ENCODE measurements at regions not wholly inside any gene's neighbourhood (a gene's known extent, or its start where the extent isn't known, plus 50 kb on each side); places are given as distances from the start of the nearest gene placed in this dataset.
"Not testable (repeated sequence)": the region's sequence is repeated elsewhere in the genome, so short reads cannot be mapped to it uniquely, and the experiment has no call there.

GRCh38 chr2:184326066-184326465, 272.3 kb upstream of the ZNF804A start:
- no peak overlapping the region for H2BK5ac ChIP-seq (ENCODE audit: low read length)
- H3K4me3 ChIP-seq (ENCODE audit: low read length): no peak overlapping the region
- WGBS (ENCODE audit: extremely low coverage, insufficient coverage, low lambda C conversion rate): no CpG with 5 or more reads among the region's 2 CpGs
- H3K79me1 ChIP-seq (ENCODE audit: low read length): no peaks in the 10 kb centered on the region
- no peak overlapping the region for H3K18ac ChIP-seq (ENCODE audit: low read length)
- no peaks in the 10 kb centered on the region for H3K79me2 ChIP-seq (ENCODE audit: control insufficient read depth, insufficient read depth, low read length)
- no peak overlapping the region for H3K27ac ChIP-seq (ENCODE audit: low read depth, low read length)
- H3K4me2 ChIP-seq (ENCODE audit: low read length): no peak overlapping the region
- H3K36me3 ChIP-seq (ENCODE audit: control insufficient read depth, insufficient read depth, low read length): no peaks in the 10 kb centered on the region
- H3K56ac ChIP-seq (ENCODE audit: low read length): no peak overlapping the region
- no peak overlapping the region for H3K23ac ChIP-seq (ENCODE audit: low read length)
- H4K8ac ChIP-seq (ENCODE audit: low read depth, low read length): no peak overlapping the region
- no peak overlapping the region for H3K9ac ChIP-seq (ENCODE audit: low read length)
- H3K4ac ChIP-seq (ENCODE audit: low read depth, low read length): no peak overlapping the region
- H4K5ac ChIP-seq (ENCODE audit: low read length): no peak overlapping the region
- no peak overlapping the region for H2BK15ac ChIP-seq (replicated peaks; ENCODE audit: low read depth)
- no peak overlapping the region for H2BK120ac ChIP-seq (ENCODE audit: low read depth, low read length)
- no peak overlapping the region for H2AK5ac ChIP-seq (ENCODE audit: low read length)
- no peaks in the 10 kb centered on the region for H3K4me1 ChIP-seq (ENCODE audit: control insufficient read depth, low read depth, low read length)
- DNase-seq: no peak
- no peaks in the 10 kb centered on the region for H3K27me3 ChIP-seq (ENCODE audit: insufficient read depth, low read length, poor library complexity)

GRCh38 chr2:184327805-184328204, 270.5 kb upstream of the ZNF804A start:
- not testable (repeated sequence) for H3K4me2 ChIP-seq (ENCODE audit: low read length); H4K5ac ChIP-seq (ENCODE audit: low read length); H3K9ac ChIP-seq (ENCODE audit: low read length); H2BK5ac ChIP-seq (ENCODE audit: low read length); H4K8ac ChIP-seq (ENCODE audit: low read depth, low read length); H3K4ac ChIP-seq (ENCODE audit: low read depth, low read length); H2BK15ac ChIP-seq (replicated peaks; ENCODE audit: low read depth); H3K18ac ChIP-seq (ENCODE audit: low read length); DNase-seq; H3K79me1 ChIP-seq (ENCODE audit: low read length); H3K4me3 ChIP-seq (ENCODE audit: low read length); H3K56ac ChIP-seq (ENCODE audit: low read length); H2AK5ac ChIP-seq (ENCODE audit: low read length); H2BK120ac ChIP-seq (ENCODE audit: low read depth, low read length); H3K36me3 ChIP-seq (ENCODE audit: control insufficient read depth, insufficient read depth, low read length); H3K4me1 ChIP-seq (ENCODE audit: control insufficient read depth, low read depth, low read length); H3K23ac ChIP-seq (ENCODE audit: low read length); H3K27ac ChIP-seq (ENCODE audit: low read depth, low read length); H3K79me2 ChIP-seq (ENCODE audit: control insufficient read depth, insufficient read depth, low read length); H3K27me3 ChIP-seq (ENCODE audit: insufficient read depth, low read length, poor library complexity)
- WGBS (ENCODE audit: extremely low coverage, insufficient coverage, low lambda C conversion rate): no CpG with 5 or more reads among the region's 30 CpGs

- H3K23ac ChIP-seq (ENCODE audit: low read length); H2BK15ac ChIP-seq (replicated peaks; ENCODE audit: low read depth); H3K4ac ChIP-seq (ENCODE audit: low read depth, low read length); H2AK5ac ChIP-seq (ENCODE audit: low read length); H3K36me3 ChIP-seq (ENCODE audit: control insufficient read depth, insufficient read depth, low read length); H3K79me1 ChIP-seq (ENCODE audit: low read length); H3K9ac ChIP-seq (ENCODE audit: low read length); DNase-seq; H4K8ac ChIP-seq (ENCODE audit: low read depth, low read length); H3K27me3 ChIP-seq (ENCODE audit: insufficient read depth, low read length, poor library complexity); H3K4me1 ChIP-seq (ENCODE audit: control insufficient read depth, low read depth, low read length); H2BK5ac ChIP-seq (ENCODE audit: low read length); H3K4me2 ChIP-seq (ENCODE audit: low read length); H4K5ac ChIP-seq (ENCODE audit: low read length); H3K4me3 ChIP-seq (ENCODE audit: low read length); H3K18ac ChIP-seq (ENCODE audit: low read length); H3K56ac ChIP-seq (ENCODE audit: low read length); H2BK120ac ChIP-seq (ENCODE audit: low read depth, low read length); H3K27ac ChIP-seq (ENCODE audit: low read depth, low read length); H3K79me2 ChIP-seq (ENCODE audit: control insufficient read depth, insufficient read depth, low read length): not testable (repeated sequence)
- no CpG with 5 or more reads among the region's 18 CpGs for WGBS (ENCODE audit: extremely low coverage, insufficient coverage, low lambda C conversion rate)
Measured at GRCh38 chr2:184330561-184330960, 267.8 kb upstream of the ZNF804A start.

GRCh38 chr2:184336688-184337087, 261.6 kb upstream of the ZNF804A start:
- Histone ChIP-seq H4K8ac (ENCODE audit: low read depth, low read length) (no peak overlapping the region), H3K79me1 (ENCODE audit: low read length) (no peaks in the 10 kb centered on the region), H3K36me3 (ENCODE audit: control insufficient read depth, insufficient read depth, low read length) (no peaks in the 10 kb centered on the region), H3K4ac (ENCODE audit: low read depth, low read length) (no peak overlapping the region), H2AK5ac (ENCODE audit: low read length) (no peak overlapping the region), H3K27ac (ENCODE audit: low read depth, low read length) (no peak overlapping the region), H3K27me3 (ENCODE audit: insufficient read depth, low read length, poor library complexity) (no peaks in the 10 kb centered on the region), H3K23ac (ENCODE audit: low read length) (no peak overlapping the region), H3K9ac (ENCODE audit: low read length) (no peak overlapping the region), H3K56ac (ENCODE audit: low read length) (no peak overlapping the region), H3K4me3 (ENCODE audit: low read length) (no peak overlapping the region), H3K4me1 (ENCODE audit: control insufficient read depth, low read depth, low read length) (no peaks in the 10 kb centered on the region), H2BK120ac (ENCODE audit: low read depth, low read length) (no peak overlapping the region), H3K4me2 (ENCODE audit: low read length) (no peak overlapping the region), H3K18ac (ENCODE audit: low read length) (no peak overlapping the region), H2BK5ac (ENCODE audit: low read length) (no peak overlapping the region), H2BK15ac (replicated peaks; ENCODE audit: low read depth) (no peak overlapping the region), H3K79me2 (ENCODE audit: control insufficient read depth, insufficient read depth, low read length) (no peaks in the 10 kb centered on the region), H4K5ac (ENCODE audit: low read length) (no peak overlapping the region)
- no CpG with 5 or more reads among the region's 1 CpG for WGBS (ENCODE audit: extremely low coverage, insufficient coverage, low lambda C conversion rate)
- peak; percentile 13 for DNase-seq

GRCh38 chr2:184338771-184339170, 259.6 kb upstream of the ZNF804A start:
- no peak overlapping the region for H4K8ac ChIP-seq (ENCODE audit: low read depth, low read length)
- no peaks in the 10 kb centered on the region for H3K36me3 ChIP-seq (ENCODE audit: control insufficient read depth, insufficient read depth, low read length)
- WGBS (ENCODE audit: extremely low coverage, insufficient coverage, low lambda C conversion rate): no CpG with 5 or more reads among the region's 3 CpGs
- no peak overlapping the region for H2BK15ac ChIP-seq (replicated peaks; ENCODE audit: low read depth)
- no peaks in the 10 kb centered on the region for H3K79me2 ChIP-seq (ENCODE audit: control insufficient read depth, insufficient read depth, low read length)
- H3K4me1 ChIP-seq (ENCODE audit: control insufficient read depth, low read depth, low read length): peaks cover 3% of the 10 kb centered on the region
- DNase-seq: peak; percentile 67
- H3K79me1 ChIP-seq (ENCODE audit: low read length): no peaks in the 10 kb centered on the region
- no peak overlapping the region for H4K5ac ChIP-seq (ENCODE audit: low read length)
- H3K4ac ChIP-seq (ENCODE audit: low read depth, low read length): no peak overlapping the region
- H2BK120ac ChIP-seq (ENCODE audit: low read depth, low read length): no peak overlapping the region
- no peak overlapping the region for H3K56ac ChIP-seq (ENCODE audit: low read length)
- no peak overlapping the region for H3K27ac ChIP-seq (ENCODE audit: low read depth, low read length)
- H3K9ac ChIP-seq (ENCODE audit: low read length): no peak overlapping the region
- H3K27me3 ChIP-seq (ENCODE audit: insufficient read depth, low read length, poor library complexity): no peaks in the 10 kb centered on the region
- H3K23ac ChIP-seq (ENCODE audit: low read length): no peak overlapping the region
- no peak overlapping the region for H2AK5ac ChIP-seq (ENCODE audit: low read length)
- H2BK5ac ChIP-seq (ENCODE audit: low read length): no peak overlapping the region
- H3K18ac ChIP-seq (ENCODE audit: low read length): no peak overlapping the region
- no peak overlapping the region for H3K4me2 ChIP-seq (ENCODE audit: low read length)
- no peak overlapping the region for H3K4me3 ChIP-seq (ENCODE audit: low read length)

GRCh38 chr2:184339966-184340365, 258.4 kb upstream of the ZNF804A start:
- Histone ChIP-seq H3K4ac (ENCODE audit: low read depth, low read length) (no peak overlapping the region), H2BK5ac (ENCODE audit: low read length) (no peak overlapping the region)

More at GRCh38 chr2:184339966-184340365, 258.4 kb upstream of the ZNF804A start:
- H3K23ac ChIP-seq (ENCODE audit: low read length): no peak overlapping the region
- peaks cover 3% of the 10 kb centered on the region for H3K4me1 ChIP-seq (ENCODE audit: control insufficient read depth, low read depth, low read length)
- no peak overlapping the region for H3K4me3 ChIP-seq (ENCODE audit: low read length)
- no peaks in the 10 kb centered on the region for H3K36me3 ChIP-seq (ENCODE audit: control insufficient read depth, insufficient read depth, low read length)
- no peak overlapping the region for H2BK15ac ChIP-seq (replicated peaks; ENCODE audit: low read depth)
- no peak for DNase-seq
- no peak overlapping the region for H3K56ac ChIP-seq (ENCODE audit: low read length)
- H3K79me2 ChIP-seq (ENCODE audit: control insufficient read depth, insufficient read depth, low read length): no peaks in the 10 kb centered on the region
- H2AK5ac ChIP-seq (ENCODE audit: low read length): no peak overlapping the region
- no peak overlapping the region for H3K27ac ChIP-seq (ENCODE audit: low read depth, low read length)
- no peak overlapping the region for H4K5ac ChIP-seq (ENCODE audit: low read length)
- no peak overlapping the region for H3K9ac ChIP-seq (ENCODE audit: low read length)
- H3K18ac ChIP-seq (ENCODE audit: low read length): no peak overlapping the region
- no peak overlapping the region for H4K8ac ChIP-seq (ENCODE audit: low read depth, low read length)
- no peaks in the 10 kb centered on the region for H3K79me1 ChIP-seq (ENCODE audit: low read length)
- H2BK120ac ChIP-seq (ENCODE audit: low read depth, low read length): no peak overlapping the region
- no peaks in the 10 kb centered on the region for H3K27me3 ChIP-seq (ENCODE audit: insufficient read depth, low read length, poor library complexity)
- H3K4me2 ChIP-seq (ENCODE audit: low read length): no peak overlapping the region
- no CpG with 5 or more reads among the region's 1 CpG for WGBS (ENCODE audit: extremely low coverage, insufficient coverage, low lambda C conversion rate)

Data from mesendoderm (in vitro differentiated cells).